GM12874 (cell line): ENCODE measurements at regions not wholly inside any gene's neighbourhood (a gene's known extent, or its start where the extent isn't known, plus 50 kb on each side); places are given as distances from the start of the nearest gene placed in this dataset.

Experiments
- CTCF ChIP-seq: IDR thresholded peaks from 2 replicates; pipeline ENCODE4 v1.5.1; 2011; ENCODE audit warnings: low read depth, mild to moderate bottlenecking, control low read depth, low read length, moderate library complexity; ENCODE audit not compliant: insufficient read depth

- no peak for TF ChIP-seq CTCF
Measured at GRCh38 chr13:30126903-30127428, 180.4 kb downstream of the KATNAL1 start.

- no peak for TF ChIP-seq CTCF
Measured at GRCh38 chr13:30125422-30126073, 181.8 kb downstream of the KATNAL1 start.

- TF ChIP-seq CTCF, result no peak
Measured at GRCh38 chr13:30124131-30124768, 183.1 kb downstream of the KATNAL1 start.

- no peak for TF ChIP-seq CTCF
Measured at GRCh38 chr13:30123575-30123974, 183.8 kb downstream of the KATNAL1 start.

- no peak for TF ChIP-seq CTCF
Measured at GRCh38 chr13:30121666-30122065, 185.7 kb downstream of the KATNAL1 start.

GRCh38 chr13:30121244-30121643, 186.1 kb downstream of the KATNAL1 start:
- no peak for TF ChIP-seq CTCF

- TF ChIP-seq CTCF, result no peak
Measured at GRCh38 chr13:30120133-30120822, 187.1 kb downstream of the KATNAL1 start.
